CD4-positive, alpha-beta T cell treated with Interleukin-10 for 1 hour (primary cell): ENCODE measurements at regions not wholly inside any gene's neighbourhood (a gene's known extent, or its start where the extent isn't known, plus 50 kb on each side); places are given as distances from the start of the nearest gene placed in this dataset.
"Not testable (repeated sequence)": the region's sequence is repeated elsewhere in the genome, so short reads cannot be mapped to it uniquely, and the experiment has no call there.

ENCODE experiments used
- DNase-seq: peaks from one replicate; pipeline ENCODE4 v3.0.0-alpha.2; 2020

DNA sequence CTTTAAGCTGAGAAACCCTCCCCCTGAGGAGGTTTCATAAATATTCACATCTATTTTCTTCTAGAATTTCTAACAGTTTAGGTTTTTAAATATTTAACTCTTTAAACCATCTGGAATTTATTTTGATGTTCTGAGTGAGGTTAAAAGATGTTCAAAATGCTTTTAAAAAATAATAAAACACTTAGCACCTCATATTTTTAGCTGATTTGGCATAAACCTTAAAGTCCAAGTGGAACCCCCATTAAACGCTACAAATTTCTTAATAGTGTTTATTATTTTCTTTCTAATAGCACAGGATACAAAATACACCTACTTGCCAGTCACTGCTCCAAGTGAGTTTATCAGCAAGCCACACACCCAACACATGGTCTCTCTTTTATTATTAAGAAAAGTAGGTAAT is 277.2 kb downstream of the QDPR start:
- DNase-seq = no peak

GRCh38 chr4:17232566-17233253 is 279.2 kb downstream of the QDPR start:
- no peak for DNase-seq

DNA sequence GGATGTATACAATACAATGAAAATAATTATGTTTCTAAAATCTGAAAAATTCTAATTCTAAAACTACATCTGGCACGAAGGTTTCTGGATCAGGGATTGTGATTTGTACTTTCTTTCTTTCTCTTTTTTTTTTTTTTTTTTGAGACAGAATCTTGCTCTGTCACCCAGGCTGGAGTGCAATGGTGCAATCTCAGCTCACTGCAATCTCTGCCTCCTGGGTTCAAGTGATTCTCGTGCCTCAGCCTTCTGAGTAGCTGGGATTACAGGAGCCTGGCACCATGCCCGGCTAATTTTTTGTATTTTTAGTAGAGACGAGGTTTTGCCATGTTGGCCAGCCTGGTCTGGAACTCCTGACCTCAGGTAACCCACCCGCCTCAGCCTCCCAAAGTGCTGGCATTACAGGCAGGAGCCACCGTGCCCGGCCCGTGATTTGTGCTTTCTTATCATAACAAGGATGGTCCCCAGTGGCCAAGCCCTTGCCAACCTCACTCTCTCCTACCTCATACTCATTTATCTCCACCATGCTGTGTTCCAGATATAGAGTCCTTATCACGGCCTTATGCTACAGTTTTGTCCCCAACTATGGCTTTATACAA is 279.9 kb downstream of the QDPR start:
- not testable (repeated sequence) for DNase-seq

DNA sequence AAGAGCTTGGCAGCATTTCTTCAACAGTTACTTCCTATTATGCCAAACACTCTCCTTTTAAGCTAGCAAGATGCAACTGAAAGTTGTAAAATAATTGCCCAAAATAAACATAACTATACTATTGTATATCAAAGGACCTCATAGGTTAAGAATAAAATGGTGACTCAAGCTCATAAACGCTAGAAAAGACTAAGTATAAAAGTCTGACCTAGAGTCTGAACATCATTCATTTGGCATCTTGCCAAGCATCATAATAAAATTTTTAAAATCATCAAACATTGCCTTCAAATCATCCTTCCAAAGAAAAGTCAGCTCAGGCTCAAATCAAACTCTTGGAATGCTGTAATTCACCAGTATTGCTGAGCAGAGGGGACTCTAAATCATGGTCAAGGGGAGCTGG is 281.2 kb downstream of the QDPR start:
- DNase-seq = no peak

GRCh38 chr4:17220816-17221215 is 291.1 kb downstream of the QDPR start:
- no peak for DNase-seq

DNA sequence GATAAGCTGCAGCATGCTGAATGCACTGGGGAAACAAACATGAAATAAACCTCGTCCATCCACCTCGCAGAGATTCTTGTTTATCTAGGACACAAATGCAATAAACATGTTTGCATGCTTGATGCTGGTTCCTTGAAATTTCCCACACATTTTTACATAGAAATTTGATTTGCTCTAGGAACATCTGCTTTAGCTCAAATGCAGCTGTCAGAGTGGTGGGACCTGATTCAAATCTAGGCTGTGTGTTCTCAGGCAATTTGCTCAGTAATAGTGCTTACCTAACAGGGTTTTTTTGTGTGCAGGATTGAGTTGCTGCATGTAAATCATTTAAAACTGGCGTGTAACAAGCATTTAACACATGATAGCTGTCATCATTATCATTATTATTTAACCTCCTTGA is 293.1 kb downstream of the QDPR start:
- DNase-seq = no peak

GRCh38 chr4:17206829-17207801 is 304.8 kb downstream of the QDPR start:
- DNase-seq = no peak

DNA sequence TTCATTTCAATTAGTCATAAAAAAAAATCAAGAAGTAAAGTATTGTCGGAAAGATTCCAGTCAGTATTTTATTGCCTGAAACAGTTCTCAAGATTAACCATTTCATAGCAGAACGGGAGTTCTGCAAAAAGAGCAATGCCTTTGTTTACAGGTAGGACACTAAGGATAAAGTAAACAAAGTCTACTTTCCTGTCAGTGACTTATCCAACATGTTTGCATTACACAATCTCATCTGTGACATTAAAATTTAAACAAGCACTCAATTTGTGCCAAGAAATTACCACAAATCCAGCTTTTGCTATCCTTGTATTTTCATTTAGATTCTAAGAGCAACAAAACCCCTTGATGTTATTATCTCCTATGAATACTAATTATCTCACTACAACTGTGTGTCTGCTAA is 306.5 kb upstream of the LDB2 start:
- no peak for DNase-seq

DNA sequence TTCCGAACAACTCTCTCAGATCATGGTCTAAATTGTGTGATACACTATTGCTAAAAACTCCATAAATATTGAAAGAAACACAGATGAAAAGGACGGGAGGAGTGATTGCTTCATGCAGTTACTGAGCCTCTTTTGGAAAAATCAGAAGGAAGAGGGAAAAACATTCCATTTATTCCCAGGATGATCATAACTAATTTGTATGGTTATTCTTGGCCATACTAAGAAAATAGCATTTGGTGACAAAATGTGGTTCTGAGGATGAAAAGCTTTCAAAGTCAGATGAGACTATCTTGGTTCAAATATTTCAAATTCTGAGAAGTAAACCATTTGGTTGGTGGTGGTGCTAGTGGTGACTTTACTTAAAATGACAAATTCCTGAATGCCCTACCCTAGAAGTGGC is 305.4 kb upstream of the LDB2 start:
- DNase-seq = no peak

GRCh38 chr4:17197070-17197469 is 298.6 kb upstream of the LDB2 start:
- no peak for DNase-seq

GRCh38 chr4:17195461-17196275 is 297.2 kb upstream of the LDB2 start:
- DNase-seq = no peak

GRCh38 chr4:17194586-17194985 is 296.1 kb upstream of the LDB2 start:
- no peak for DNase-seq

DNA sequence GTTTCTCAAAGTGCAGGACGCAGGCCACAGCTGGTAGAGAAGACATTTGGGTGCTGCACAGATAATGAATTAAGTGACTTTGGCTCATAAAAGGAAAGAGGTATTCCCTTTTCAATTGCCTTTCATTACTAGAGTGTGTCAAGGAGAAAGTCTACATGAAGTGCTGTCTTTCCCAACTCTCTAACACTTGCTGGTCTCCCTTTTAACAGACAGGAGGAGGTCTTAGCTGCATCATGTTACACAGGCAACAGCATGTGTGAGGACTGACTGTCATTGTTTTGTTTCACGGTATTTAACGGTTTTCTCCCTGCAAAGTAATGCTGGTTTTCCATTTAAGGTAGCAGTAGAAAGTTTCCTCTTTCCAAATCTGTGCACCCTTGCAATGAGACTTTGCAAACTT is 291.3 kb upstream of the LDB2 start:
- no peak for DNase-seq

DNA sequence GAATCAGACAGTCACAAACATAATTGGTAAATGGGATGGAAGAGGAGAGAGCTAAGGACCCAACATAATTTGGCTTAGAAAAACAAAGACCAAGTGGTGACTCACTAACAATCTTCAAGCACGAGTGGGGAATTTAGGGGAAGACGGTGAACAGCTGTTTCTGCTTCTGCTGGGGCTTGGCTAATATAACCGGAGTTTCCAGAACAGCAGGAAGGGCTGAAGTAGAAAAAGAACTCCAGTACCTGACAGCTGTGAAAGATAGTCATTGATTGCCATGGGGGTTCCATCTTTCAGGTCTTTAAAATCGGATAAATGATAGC is 290.9 kb upstream of the LDB2 start:
- DNase-seq = no peak

- no peak for DNase-seq
These were observed 290.3 kb upstream of the LDB2 start for GRCh38 chr4:17188547-17189400.

DNA sequence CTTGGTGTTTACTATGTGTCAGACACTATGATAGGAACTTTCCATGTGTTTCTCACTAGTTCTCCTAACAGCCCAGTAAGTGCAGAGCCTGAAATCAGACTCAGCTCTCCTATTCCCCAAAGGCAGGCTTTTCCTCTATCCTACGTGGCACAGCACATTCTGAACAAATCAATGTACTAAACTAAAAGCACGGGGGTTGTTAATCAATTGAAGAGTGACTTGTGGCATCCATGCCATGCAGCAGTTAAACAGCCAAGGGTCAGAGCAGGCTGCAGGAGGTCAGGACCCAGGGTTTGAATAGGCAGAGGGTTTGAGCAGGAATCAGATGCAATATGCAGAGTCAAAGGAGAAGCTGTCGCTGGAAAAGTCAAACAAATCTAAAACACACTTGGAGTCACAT is 289.7 kb upstream of the LDB2 start:
- no peak for DNase-seq

DNA sequence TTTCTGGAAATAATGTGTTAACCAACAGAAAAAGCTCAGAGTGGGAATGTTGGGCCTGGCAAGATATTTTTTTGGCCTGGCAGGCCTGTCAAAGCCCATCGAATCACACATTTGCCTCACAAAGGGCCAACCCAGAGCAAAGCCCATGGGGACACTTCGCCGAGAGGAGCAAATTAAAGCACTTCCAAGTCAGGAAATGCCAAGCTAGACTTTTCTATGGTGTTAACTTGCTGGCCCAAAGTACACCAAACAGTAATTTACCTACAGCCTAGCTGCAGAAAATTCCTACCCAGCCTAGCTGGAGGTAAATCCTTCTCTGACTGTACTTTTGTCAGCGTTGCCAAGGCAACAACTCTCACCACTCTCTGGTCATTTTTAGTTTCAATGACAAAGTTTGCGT is 288.6 kb upstream of the LDB2 start:
- DNase-seq = no peak

DNA sequence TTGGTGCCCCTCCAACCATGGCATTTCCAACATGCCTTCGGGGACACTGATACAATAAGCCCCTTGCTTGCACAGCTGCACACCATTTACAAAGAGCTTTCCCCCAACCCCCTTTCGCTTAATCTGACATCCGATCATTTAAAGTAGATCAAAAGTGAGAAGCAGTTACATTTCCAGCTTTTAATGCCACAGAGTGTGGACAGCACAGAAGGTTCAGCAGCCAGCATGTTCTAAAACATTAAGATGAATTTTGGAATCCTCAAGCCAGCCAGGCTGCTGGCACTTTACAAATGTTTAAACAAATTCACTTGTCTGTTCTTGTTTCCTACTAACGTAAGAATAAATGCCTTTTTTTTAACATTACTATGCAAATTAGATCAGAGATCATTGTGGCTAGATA is 284.4 kb upstream of the LDB2 start:
- DNase-seq = no peak

- DNase-seq = no peak
These were observed 276.3 kb upstream of the LDB2 start for GRCh38 chr4:17174751-17175150.

- DNase-seq = no peak
These were observed 274.9 kb upstream of the LDB2 start for GRCh38 chr4:17173300-17173699.

GRCh38 chr4:17170131-17170530 is 271.7 kb upstream of the LDB2 start:
- DNase-seq = no peak

DNA sequence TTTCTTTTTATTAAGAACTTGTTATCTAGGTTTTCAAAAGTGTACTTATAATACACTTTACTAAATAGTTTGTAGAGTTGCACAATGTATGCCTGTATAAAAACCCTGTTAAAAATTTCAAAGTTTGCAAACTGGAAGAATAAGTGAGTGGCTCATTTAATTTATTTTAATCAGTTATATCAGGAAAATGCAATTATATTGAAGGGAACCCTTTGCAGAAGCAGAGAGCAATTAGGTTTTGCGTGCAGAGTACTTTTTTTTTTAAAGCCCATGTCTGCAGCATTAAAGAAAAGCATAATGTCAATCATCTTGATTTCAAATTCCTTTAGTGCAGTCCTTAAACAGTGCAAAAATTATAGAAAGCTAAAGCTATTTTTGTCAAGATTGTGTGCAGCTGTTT is 271.3 kb upstream of the LDB2 start:
- DNase-seq = no peak
